Neural cell (in vitro differentiated cells): ENCODE measurements at regions not wholly inside any gene's neighbourhood (a gene's known extent, or its start where the extent isn't known, plus 50 kb on each side); places are given as distances from the start of the nearest gene placed in this dataset.

ENCODE experiments used
- H2AFZ ChIP-seq: fragments of 200-600, 300-800 bp; sonication (generic), shearing (Covaris generic); 2 replicates; pipeline ENCODE4 v1.6.0; 2014; ENCODE audit warnings: low read depth, mild to moderate bottlenecking, antibody characterized with exemption, low read length, moderate library complexity
- H3F3A ChIP-seq: fragments of 200-600 bp; shearing (Covaris generic); 2 replicates; pipeline ENCODE4 v1.6.1; 2016; ENCODE audit warnings: mild to moderate bottlenecking, moderate library complexity, mixed read lengths, antibody characterized with exemption, low read length; ENCODE audit not compliant: insufficient read depth, poor library complexity, severe bottlenecking
- H3K27ac ChIP-seq: fragments of 200-600, 300-800 bp; sonication (generic), shearing (Covaris generic); 2 replicates; pipeline ENCODE4 v1.5.1; 2014; ENCODE audit warnings: mild to moderate bottlenecking, low read length, moderate library complexity
- H3K27me3 ChIP-seq: fragments of 300-800, 200-600 bp; sonication (generic), shearing (Covaris generic); 2 replicates; pipeline ENCODE4 v1.6.0; 2014; ENCODE audit warnings: mild to moderate bottlenecking, low read depth, low read length, moderate library complexity; ENCODE audit not compliant: insufficient read depth
- H3K36me3 ChIP-seq: fragments of 300-800, 200-600 bp; sonication (generic), shearing (Covaris generic); 2 replicates; pipeline ENCODE4 v1.5.1; 2014; ENCODE audit warnings: mild to moderate bottlenecking, antibody characterized with exemption, low read length, moderate library complexity; ENCODE audit not compliant: insufficient read depth
- H3K4me2 ChIP-seq: fragments of 300-800, 200-600 bp; sonication (generic), shearing (Covaris generic); 2 replicates; pipeline ENCODE4 v1.6.0; 2014; ENCODE audit warnings: mild to moderate bottlenecking, low read length
- H3K4me3 ChIP-seq: fragments of 300-800, 200-600 bp; sonication (generic), shearing (Covaris generic); 2 replicates; pipeline ENCODE4 v1.5.1; 2014; ENCODE audit warnings: mild to moderate bottlenecking, low read length, moderate library complexity
- H3K79me2 ChIP-seq: fragments of 200-600 bp; shearing (Covaris generic); replicated peaks from 2 replicates; pipeline ENCODE4 v1.6.0; 2014; ENCODE audit warnings: mild to moderate bottlenecking, low read length, moderate library complexity; ENCODE audit not compliant: insufficient read depth
- H3K9ac ChIP-seq: fragments of 300-800, 200-600 bp; sonication (generic), shearing (Covaris generic); 2 replicates; pipeline ENCODE4 v1.6.1; 2016; ENCODE audit warnings: mild to moderate bottlenecking, low read length, mixed read lengths
- H3K9me2 ChIP-seq: fragments of 200-600 bp; shearing (Covaris generic); 2 replicates; pipeline ENCODE4 v1.6.1; 2016; ENCODE audit warnings: mild to moderate bottlenecking, low read length, mixed read lengths; ENCODE audit not compliant: insufficient read depth
- H3K9me3 ChIP-seq: fragments of 200-600, 300-800 bp; sonication (generic), shearing (Covaris generic); 2 replicates; pipeline ENCODE4 v1.6.1; 2016; ENCODE audit warnings: mild to moderate bottlenecking, mixed run types, low read length, moderate library complexity, mixed read lengths
- H4K20me1 ChIP-seq: fragments of 200-600 bp; shearing (Covaris generic); 2 replicates; pipeline ENCODE4 v1.6.1; 2016; ENCODE audit warnings: mild to moderate bottlenecking, mixed run types; ENCODE audit not compliant: insufficient read depth
- EP300 ChIP-seq: fragments of 450-650 bp; conservative IDR thresholded peaks from 2 replicates; pipeline ENCODE4 v1.6.1; 2014; ENCODE audit warnings: antibody characterized with exemption, mild to moderate bottlenecking, moderate library complexity; ENCODE audit not compliant: poor library complexity, severe bottlenecking
- EZH2 ChIP-seq: fragments of 200-600, 300-800 bp; shearing (Covaris generic), sonication (generic); IDR thresholded peaks from 2 replicates; pipeline ENCODE4 v1.6.1; 2014; ENCODE audit warnings: antibody characterized with exemption, low read length, borderline replicate concordance, mild to moderate bottlenecking; ENCODE audit not compliant: insufficient read depth, poor library complexity, severe bottlenecking
- MXI1 ChIP-seq: fragments of 450-650 bp; conservative IDR thresholded peaks from 2 replicates; pipeline ENCODE4 v1.6.1; 2014; ENCODE audit warnings: antibody characterized with exemption, mild to moderate bottlenecking; ENCODE audit not compliant: poor library complexity, severe bottlenecking
- POLR2AphosphoS5 ChIP-seq: IDR thresholded peaks from 2 replicates; pipeline ENCODE4 v1.6.1; 2012
- RAD21 ChIP-seq: fragments of 450-650 bp; conservative IDR thresholded peaks from 2 replicates; pipeline ENCODE4 v1.6.1; 2014; ENCODE audit warnings: antibody characterized with exemption, mild to moderate bottlenecking, moderate library complexity
- SMC3 ChIP-seq: fragments of 450-650 bp; conservative IDR thresholded peaks from 2 replicates; pipeline ENCODE4 v1.6.1; 2014; ENCODE audit warnings: antibody characterized with exemption, mild to moderate bottlenecking, moderate library complexity; ENCODE audit not compliant: poor library complexity
- TAF1 ChIP-seq: IDR thresholded peaks from 2 replicates; pipeline ENCODE4 v1.6.1; 2012; ENCODE audit warnings: low read depth
- TF ChIP-seq, protein P1 (sequence below): fragments of 450-650 bp; IDR thresholded peaks from 2 replicates; pipeline ENCODE4 v1.5.1; 2014; ENCODE audit warnings: antibody characterized with exemption, mild to moderate bottlenecking, moderate library complexity; ENCODE audit not compliant: poor library complexity, severe bottlenecking
- TF ChIP-seq, protein P2 (sequence below): IDR thresholded peaks from 2 replicates; pipeline ENCODE4 v1.6.1; 2012; ENCODE audit warnings: borderline replicate concordance

DNA sequence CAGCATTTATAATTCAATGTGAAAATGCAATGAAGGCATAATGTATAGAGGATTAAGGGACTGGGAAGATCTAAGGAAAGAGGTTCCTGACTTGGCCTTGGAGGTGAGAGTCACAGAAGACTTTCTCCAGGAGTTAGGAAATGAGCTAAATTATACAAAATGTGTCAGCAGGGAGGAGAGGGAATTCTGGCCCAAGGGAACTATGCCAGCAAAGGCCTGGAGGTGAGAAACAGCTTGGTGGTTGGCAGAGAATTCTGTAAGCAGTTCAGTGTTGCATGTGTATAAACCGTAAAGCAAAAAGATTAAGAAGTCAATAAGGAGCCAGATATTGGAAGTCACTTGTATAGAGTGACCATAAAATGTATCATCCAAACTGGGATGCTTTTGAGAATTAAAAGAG is 142.2 kb upstream of the SESN3 start:
- no peaks in the 10 kb centered on the region for H3K9me2 ChIP-seq
- H3K79me2 ChIP-seq = no peaks in the 10 kb centered on the region
- H3F3A ChIP-seq = no peaks in the 10 kb centered on the region
- H3K4me2 ChIP-seq = no peak overlapping the region
- no peak overlapping the region for H2AFZ ChIP-seq
- H3K36me3 ChIP-seq = no peaks in the 10 kb centered on the region
- no peak overlapping the region for H3K9ac ChIP-seq
- H3K27ac ChIP-seq = no peak overlapping the region
- H3K27me3 ChIP-seq = no peaks in the 10 kb centered on the region
- TF ChIP-seq MXI1 (no peak), TAF1 (no peak)
- TF ChIP-seq, protein P1, sequence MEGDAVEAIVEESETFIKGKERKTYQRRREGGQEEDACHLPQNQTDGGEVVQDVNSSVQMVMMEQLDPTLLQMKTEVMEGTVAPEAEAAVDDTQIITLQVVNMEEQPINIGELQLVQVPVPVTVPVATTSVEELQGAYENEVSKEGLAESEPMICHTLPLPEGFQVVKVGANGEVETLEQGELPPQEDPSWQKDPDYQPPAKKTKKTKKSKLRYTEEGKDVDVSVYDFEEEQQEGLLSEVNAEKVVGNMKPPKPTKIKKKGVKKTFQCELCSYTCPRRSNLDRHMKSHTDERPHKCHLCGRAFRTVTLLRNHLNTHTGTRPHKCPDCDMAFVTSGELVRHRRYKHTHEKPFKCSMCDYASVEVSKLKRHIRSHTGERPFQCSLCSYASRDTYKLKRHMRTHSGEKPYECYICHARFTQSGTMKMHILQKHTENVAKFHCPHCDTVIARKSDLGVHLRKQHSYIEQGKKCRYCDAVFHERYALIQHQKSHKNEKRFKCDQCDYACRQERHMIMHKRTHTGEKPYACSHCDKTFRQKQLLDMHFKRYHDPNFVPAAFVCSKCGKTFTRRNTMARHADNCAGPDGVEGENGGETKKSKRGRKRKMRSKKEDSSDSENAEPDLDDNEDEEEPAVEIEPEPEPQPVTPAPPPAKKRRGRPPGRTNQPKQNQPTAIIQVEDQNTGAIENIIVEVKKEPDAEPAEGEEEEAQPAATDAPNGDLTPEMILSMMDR = no peak
- H4K20me1 ChIP-seq = no peaks in the 10 kb centered on the region
- no peak overlapping the region for H3K4me3 ChIP-seq
- H3K9me3 ChIP-seq = no peaks in the 10 kb centered on the region

DNA sequence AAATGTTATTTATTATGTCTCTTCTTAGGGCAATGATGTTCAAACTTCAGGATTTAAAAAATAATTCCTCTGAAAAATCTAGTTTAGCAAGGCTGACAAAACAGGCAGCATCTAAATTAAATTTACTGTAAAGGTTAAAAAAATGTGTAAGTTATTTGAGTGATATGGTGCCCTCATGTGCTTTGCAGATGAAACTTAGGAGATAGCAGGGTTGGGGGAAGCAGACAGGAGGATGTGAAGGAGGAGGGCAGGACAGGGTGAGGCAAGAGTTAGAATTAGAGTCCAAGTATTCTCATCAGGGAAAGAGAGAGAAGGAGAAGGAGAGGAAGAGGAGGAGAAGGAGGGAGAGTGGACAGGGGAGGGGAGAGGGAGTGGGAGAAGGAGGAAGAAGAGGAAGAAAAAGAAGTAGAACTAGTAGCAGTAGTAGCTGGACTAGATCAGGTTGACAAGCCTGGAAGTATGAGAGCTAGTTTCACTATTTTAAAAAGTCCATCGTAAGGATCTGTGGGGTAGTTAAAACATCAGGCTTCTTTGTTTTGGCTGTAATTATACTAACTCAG is 141.2 kb upstream of the SESN3 start:
- H2AFZ ChIP-seq = no peak overlapping the region
- no peaks in the 10 kb centered on the region for H3K9me2 ChIP-seq
- no peak overlapping the region for H3K27ac ChIP-seq
- no peaks in the 10 kb centered on the region for H3K79me2 ChIP-seq
- no peaks in the 10 kb centered on the region for H4K20me1 ChIP-seq
- no peak overlapping the region for H3K4me2 ChIP-seq
- no peaks in the 10 kb centered on the region for H3K27me3 ChIP-seq
- no peak overlapping the region for H3K9ac ChIP-seq
- no peaks in the 10 kb centered on the region for H3F3A ChIP-seq
- no peak overlapping the region for H3K4me3 ChIP-seq
- no peak for TF ChIP-seq MXI1
- TF ChIP-seq POLR2AphosphoS5 = no peak
- TF ChIP-seq EP300 = no peak
- TF ChIP-seq, protein P2, sequence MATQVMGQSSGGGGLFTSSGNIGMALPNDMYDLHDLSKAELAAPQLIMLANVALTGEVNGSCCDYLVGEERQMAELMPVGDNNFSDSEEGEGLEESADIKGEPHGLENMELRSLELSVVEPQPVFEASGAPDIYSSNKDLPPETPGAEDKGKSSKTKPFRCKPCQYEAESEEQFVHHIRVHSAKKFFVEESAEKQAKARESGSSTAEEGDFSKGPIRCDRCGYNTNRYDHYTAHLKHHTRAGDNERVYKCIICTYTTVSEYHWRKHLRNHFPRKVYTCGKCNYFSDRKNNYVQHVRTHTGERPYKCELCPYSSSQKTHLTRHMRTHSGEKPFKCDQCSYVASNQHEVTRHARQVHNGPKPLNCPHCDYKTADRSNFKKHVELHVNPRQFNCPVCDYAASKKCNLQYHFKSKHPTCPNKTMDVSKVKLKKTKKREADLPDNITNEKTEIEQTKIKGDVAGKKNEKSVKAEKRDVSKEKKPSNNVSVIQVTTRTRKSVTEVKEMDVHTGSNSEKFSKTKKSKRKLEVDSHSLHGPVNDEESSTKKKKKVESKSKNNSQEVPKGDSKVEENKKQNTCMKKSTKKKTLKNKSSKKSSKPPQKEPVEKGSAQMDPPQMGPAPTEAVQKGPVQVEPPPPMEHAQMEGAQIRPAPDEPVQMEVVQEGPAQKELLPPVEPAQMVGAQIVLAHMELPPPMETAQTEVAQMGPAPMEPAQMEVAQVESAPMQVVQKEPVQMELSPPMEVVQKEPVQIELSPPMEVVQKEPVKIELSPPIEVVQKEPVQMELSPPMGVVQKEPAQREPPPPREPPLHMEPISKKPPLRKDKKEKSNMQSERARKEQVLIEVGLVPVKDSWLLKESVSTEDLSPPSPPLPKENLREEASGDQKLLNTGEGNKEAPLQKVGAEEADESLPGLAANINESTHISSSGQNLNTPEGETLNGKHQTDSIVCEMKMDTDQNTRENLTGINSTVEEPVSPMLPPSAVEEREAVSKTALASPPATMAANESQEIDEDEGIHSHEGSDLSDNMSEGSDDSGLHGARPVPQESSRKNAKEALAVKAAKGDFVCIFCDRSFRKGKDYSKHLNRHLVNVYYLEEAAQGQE = no peak
- no peak for TF ChIP-seq SMC3
- no peak for TF ChIP-seq TAF1
- TF ChIP-seq, protein P1 = no peak
- no peak for TF ChIP-seq EZH2
- TF ChIP-seq RAD21 = no peak
- no peaks in the 10 kb centered on the region for H3K9me3 ChIP-seq
- no peaks in the 10 kb centered on the region for H3K36me3 ChIP-seq
